Panc1 (cell line): ENCODE measurements at regions not wholly inside any gene's neighbourhood (a gene's known extent, or its start where the extent isn't known, plus 50 kb on each side); places are given as distances from the start of the nearest gene placed in this dataset.

Experiments
- ATAC-seq: fragments of 200-7000 bp; cut with Tn5 transposase; 2 replicates; pipeline ENCODE4 v1.9.1; 2020; ENCODE audit warnings: mild to moderate bottlenecking, moderate library complexity
- BruUV-seq: library from RNA; stranded (reverse); fragments of 400-500 nt; replicated peaks from 2 replicates; lab custom pipeline; 2021; lab: Mats Ljungman, UMichigan
- CTCF ChIA-PET: fragments of 300-600 bp; sonication (Branson Sonifier 250); formaldehyde crosslinking; loops from one replicate; lab custom pipeline; 2022; ENCODE audit warnings: antibody characterized with exemption; lab: Charles Lee
- POLR2A ChIA-PET: fragments of 300-600 bp; sonication (Branson Sonifier 250); formaldehyde crosslinking; loops from one replicate; lab custom pipeline; 2022; ENCODE audit warnings: antibody characterized with exemption; lab: Charles Lee
- DNase-seq: peaks from one replicate; pipeline ENCODE4 v3.0.0-alpha.2; 2010; ENCODE audit warnings: low read depth, low spot score
- H3K27ac ChIP-seq: 2 replicates; pipeline ENCODE4 v1.5.1; 2011; ENCODE audit warnings: mild to moderate bottlenecking, low read length, inconsistent platforms
- H3K27me3 ChIP-seq: fragments of 200-500 bp; sonication (Bioruptor generic); 2 replicates; pipeline ENCODE4 v1.6.0; 2014; ENCODE audit warnings: low read length, inconsistent platforms; ENCODE audit not compliant: control insufficient read depth, insufficient read depth
- H3K36me3 ChIP-seq: fragments of 200-500 bp; sonication (Bioruptor generic); 2 replicates; pipeline ENCODE4 v1.5.1; 2014; ENCODE audit warnings: inconsistent platforms, mild to moderate bottlenecking, low read length, moderate library complexity; ENCODE audit not compliant: control insufficient read depth, insufficient read depth
- H3K4me1 ChIP-seq: 2 replicates; pipeline ENCODE4 v1.5.1; 2011; ENCODE audit warnings: inconsistent platforms, mild to moderate bottlenecking, low read length, moderate library complexity; ENCODE audit not compliant: control insufficient read depth, insufficient read depth
- H3K4me3 ChIP-seq, 2 experiments: 2 replicates each; pipeline ENCODE4 v1.5.1; 2011 to 2012; ENCODE audit warnings: low read depth in 2 of 2, low read length in 2 of 2, mild to moderate bottlenecking in 2 of 2, inconsistent platforms in 1 of 2, moderate library complexity in 1 of 2
- H3K9me3 ChIP-seq: fragments of 200-500 bp; sonication (Bioruptor generic); 2 replicates; pipeline ENCODE4 v1.5.1; 2014; ENCODE audit warnings: low read depth, mild to moderate bottlenecking, inconsistent platforms, low read length, moderate library complexity; ENCODE audit not compliant: control insufficient read depth, insufficient read depth
- POLR2AphosphoS5 ChIP-seq: IDR thresholded peaks from 2 replicates; pipeline ENCODE4 v1.6.1; 2012; ENCODE audit warnings: mild to moderate bottlenecking, low read depth, low read length, moderate library complexity
- REST ChIP-seq, 2 experiments: IDR thresholded peaks; 2 replicates each; pipeline ENCODE4 v1.6.1; 2011 to 2012; ENCODE audit warnings: low read depth in 2 of 2, control low read depth in 1 of 2, low read length in 1 of 2, mild to moderate bottlenecking in 1 of 2, moderate library complexity in 1 of 2; ENCODE audit not compliant: insufficient read depth in 1 of 2
- SIN3A ChIP-seq: IDR thresholded peaks from 2 replicates; pipeline ENCODE4 v1.6.1; 2012; ENCODE audit warnings: low read depth, mild to moderate bottlenecking, low read length, moderate library complexity, borderline replicate concordance; ENCODE audit not compliant: insufficient read depth
- TCF7L2 ChIP-seq: IDR thresholded peaks from 2 replicates; pipeline ENCODE4 v1.6.1; 2011; ENCODE audit warnings: mild to moderate bottlenecking, low read depth, low read length, inconsistent platforms
- in situ Hi-C: cut with HindIII; loops from 2 replicates; pipeline ENCODE4 v1.10.0; 2016; ENCODE audit warnings: low sequenced_read_pairs, low pct_unique_long_range_greater_than_20kb
- intact Hi-C: fragments of 100-400 bp; cut with micrococcal nuclease; formaldehyde crosslinking; loops from one replicate; pipeline ENCODE4 v1.10.0; 2022; ENCODE audit not compliant: unreplicated experiment
- TF ChIP-seq, protein P1 (sequence below): fragments of 450-650 bp; IDR thresholded peaks from 2 replicates; pipeline ENCODE4 v1.5.1; 2017; ENCODE audit warnings: mild to moderate bottlenecking

- TF ChIP-seq POLR2AphosphoS5 (no peak), SIN3A (no peak), REST (IDR thresholded peaks at IDR 0.05; ENCODE audit: insufficient read depth in 1 of 2, low read depth in 2 of 2, low read length in 1 of 2) (no peak), TCF7L2 (no peak)
- TF ChIP-seq, protein P1, sequence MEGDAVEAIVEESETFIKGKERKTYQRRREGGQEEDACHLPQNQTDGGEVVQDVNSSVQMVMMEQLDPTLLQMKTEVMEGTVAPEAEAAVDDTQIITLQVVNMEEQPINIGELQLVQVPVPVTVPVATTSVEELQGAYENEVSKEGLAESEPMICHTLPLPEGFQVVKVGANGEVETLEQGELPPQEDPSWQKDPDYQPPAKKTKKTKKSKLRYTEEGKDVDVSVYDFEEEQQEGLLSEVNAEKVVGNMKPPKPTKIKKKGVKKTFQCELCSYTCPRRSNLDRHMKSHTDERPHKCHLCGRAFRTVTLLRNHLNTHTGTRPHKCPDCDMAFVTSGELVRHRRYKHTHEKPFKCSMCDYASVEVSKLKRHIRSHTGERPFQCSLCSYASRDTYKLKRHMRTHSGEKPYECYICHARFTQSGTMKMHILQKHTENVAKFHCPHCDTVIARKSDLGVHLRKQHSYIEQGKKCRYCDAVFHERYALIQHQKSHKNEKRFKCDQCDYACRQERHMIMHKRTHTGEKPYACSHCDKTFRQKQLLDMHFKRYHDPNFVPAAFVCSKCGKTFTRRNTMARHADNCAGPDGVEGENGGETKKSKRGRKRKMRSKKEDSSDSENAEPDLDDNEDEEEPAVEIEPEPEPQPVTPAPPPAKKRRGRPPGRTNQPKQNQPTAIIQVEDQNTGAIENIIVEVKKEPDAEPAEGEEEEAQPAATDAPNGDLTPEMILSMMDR, result no peak
- no peak overlapping the region for H3K27ac ChIP-seq
- in situ Hi-C loops, result no loop called here
- no TSS peak for BruUV-seq
- ChIA-PET POLR2A (no interaction called here), CTCF (no interaction called here)
- no peak overlapping the region for H3K4me3 ChIP-seq
- H3K4me1 ChIP-seq, result no peaks in the 10 kb centered on the region
- DNase-seq, result no peak
- H3K9me3 ChIP-seq, result no peaks in the 10 kb centered on the region
- intact Hi-C loops, result no loop called here
- H3K36me3 ChIP-seq, result no peaks in the 10 kb centered on the region
- H3K27me3 ChIP-seq, result peaks cover 2% of the 10 kb centered on the region
- no peak for ATAC-seq
These were observed 64.4 kb upstream of the NCK2 start for GRCh38 chr2:105680357-105680756.

DNA sequence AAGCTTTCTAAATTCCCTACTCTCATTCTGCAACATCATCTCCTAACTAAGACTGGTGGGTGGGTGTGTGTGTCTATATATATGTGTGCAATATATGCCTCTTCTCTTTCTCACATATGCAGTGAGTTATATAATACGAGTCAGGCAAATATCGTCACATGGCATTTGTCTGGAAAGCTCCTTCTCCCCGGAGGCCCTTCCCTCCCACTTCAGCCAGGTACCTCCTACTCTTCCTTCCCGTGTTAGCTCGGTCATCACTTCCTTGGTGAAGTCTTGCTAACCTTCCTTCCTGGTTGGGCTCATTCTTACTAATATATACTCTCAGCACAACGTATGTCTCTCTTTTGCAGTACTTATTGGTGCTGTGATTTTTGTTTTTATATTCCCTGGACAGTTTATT lies 66.4 kb upstream of the NCK2 start:
- ChIA-PET CTCF (no interaction called here), POLR2A (no interaction called here)
- ATAC-seq (no peak), DNase-seq (no peak)
- Histone ChIP-seq H3K4me1 (no peaks in the 10 kb centered on the region), H3K27me3 (peaks cover 2% of the 10 kb centered on the region), H3K36me3 (no peaks in the 10 kb centered on the region), H3K4me3 (no peak overlapping the region), H3K27ac (no peak overlapping the region), H3K9me3 (no peaks in the 10 kb centered on the region)
- TF ChIP-seq SIN3A (no peak), POLR2AphosphoS5 (no peak), TCF7L2 (no peak), REST (IDR thresholded peaks at IDR 0.05; ENCODE audit: insufficient read depth in 1 of 2, low read depth in 2 of 2, low read length in 1 of 2) (no peak)
- TF ChIP-seq, protein P1, result no peak
- intact Hi-C loops (no loop called here), in situ Hi-C loops (no loop called here)
- no TSS peak for BruUV-seq
